Type B pancreatic cell (in vitro differentiated cells): ENCODE measurements at regions not wholly inside any gene's neighbourhood (a gene's known extent, or its start where the extent isn't known, plus 50 kb on each side); places are given as distances from the start of the nearest gene placed in this dataset.

Source experiments
- DNase-seq: peaks from one replicate; pipeline ENCODE4 v3.0.0; 2021; ENCODE audit warnings: mixed read lengths; ENCODE audit not compliant: unreplicated experiment; ENCODE audit errors: extremely low spot score
- H3K27ac Mint-ChIP-seq: 2 replicates; pipeline ENCODE4 v1.8.0; 2021; ENCODE audit warnings: mild to moderate bottlenecking, mixed read lengths
- H3K27me3 Mint-ChIP-seq: 2 replicates; pipeline ENCODE4 v1.8.0; 2021; ENCODE audit warnings: mixed read lengths
- H3K36me3 Mint-ChIP-seq: 2 replicates; pipeline ENCODE4 v1.8.0; 2021; ENCODE audit warnings: mixed read lengths
- H3K4me1 Mint-ChIP-seq: one replicate; pipeline ENCODE4 v1.8.0; 2021; ENCODE audit warnings: mixed read lengths; ENCODE audit not compliant: unreplicated experiment
- H3K4me3 Mint-ChIP-seq: 2 replicates; pipeline ENCODE4 v1.8.0; 2021; ENCODE audit warnings: mild to moderate bottlenecking, mixed read lengths
- H3K9me3 Mint-ChIP-seq: 2 replicates; pipeline ENCODE4 v1.8.0; 2021; ENCODE audit warnings: mixed read lengths
- CTCF ChIP-seq: fragments of 200-600 bp; sonication (generic); conservative IDR thresholded peaks from 2 replicates; pipeline ENCODE4 v1.5.0; 2021; ENCODE audit warnings: antibody characterized with exemption, mild to moderate bottlenecking

- Mint-ChIP-seq H3K9me3 (peaks cover 4% of the 10 kb centered on the region), H3K36me3 (no peaks in the 10 kb centered on the region), H3K27me3 (peaks cover 7% of the 10 kb centered on the region), H3K4me3 (no peak overlapping the region), H3K27ac (no peak overlapping the region), H3K4me1 (peaks cover 10% of the 10 kb centered on the region)
- no peak for DNase-seq
- TF ChIP-seq CTCF = no peak
Observed at GRCh38 chr14:97726676-97727075, 929.5 kb downstream of the VRK1 start.

GRCh38 chr14:97730706-97731105 lies 933.5 kb downstream of the VRK1 start:
- Mint-ChIP-seq H3K36me3 (no peaks in the 10 kb centered on the region), H3K27ac (no peak overlapping the region), H3K4me1 (no peaks in the 10 kb centered on the region), H3K27me3 (no peaks in the 10 kb centered on the region), H3K4me3 (no peak overlapping the region), H3K9me3 (no peaks in the 10 kb centered on the region)
- no peak for TF ChIP-seq CTCF
- DNase-seq = no peak

DNA sequence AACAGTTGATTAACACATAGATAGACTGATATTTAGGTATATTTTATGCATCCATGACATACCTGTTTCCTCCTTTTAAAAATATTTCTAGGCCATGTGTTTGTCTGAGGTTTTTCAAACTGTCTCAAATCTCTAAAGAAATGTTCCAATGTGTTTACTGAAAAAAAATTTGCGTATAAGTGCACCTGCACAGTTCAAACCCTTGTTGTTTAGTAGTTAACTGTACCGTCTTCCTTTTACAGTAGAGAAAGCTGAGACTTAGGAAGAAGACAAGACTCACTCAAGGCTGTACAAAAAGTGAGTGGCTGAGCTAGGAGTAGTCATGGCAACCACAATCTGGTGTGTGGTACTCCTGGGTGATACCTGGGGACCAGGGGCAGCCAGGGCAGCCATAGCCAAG lies 934.6 kb downstream of the VRK1 start:
- no peak for DNase-seq
- H3K4me1 Mint-ChIP-seq = no peaks in the 10 kb centered on the region
- H3K4me3 Mint-ChIP-seq = no peak overlapping the region
- no peak overlapping the region for H3K27ac Mint-ChIP-seq
- no peak for TF ChIP-seq CTCF
- no peaks in the 10 kb centered on the region for H3K9me3 Mint-ChIP-seq
- H3K27me3 Mint-ChIP-seq = no peaks in the 10 kb centered on the region
- no peaks in the 10 kb centered on the region for H3K36me3 Mint-ChIP-seq

- Mint-ChIP-seq H3K4me3 (no peak overlapping the region), H3K4me1 (no peaks in the 10 kb centered on the region), H3K27me3 (no peaks in the 10 kb centered on the region)
Observed at GRCh38 chr14:97747316-97747715, 950.1 kb downstream of the VRK1 start.

DNA sequence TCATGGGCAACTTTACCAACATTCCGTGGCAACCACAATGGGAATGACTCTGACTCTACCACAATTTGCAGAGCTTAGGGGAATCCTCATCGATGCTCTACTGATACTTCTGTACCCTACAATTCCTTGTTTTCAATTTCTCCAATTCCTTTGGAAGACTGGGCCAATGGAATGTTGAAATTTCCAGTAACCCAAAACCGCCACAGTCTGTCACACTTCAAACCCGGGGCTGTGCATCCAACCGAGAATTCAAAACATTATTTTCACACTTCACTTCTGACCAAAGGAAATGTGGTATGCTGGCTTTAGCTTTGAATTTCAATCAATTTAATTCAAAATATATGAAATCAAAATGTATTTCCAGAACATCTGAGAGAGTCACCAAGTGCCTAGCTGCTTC lies 951.4 kb downstream of the VRK1 start:
- H3K27me3 Mint-ChIP-seq = no peaks in the 10 kb centered on the region
- H3K27ac Mint-ChIP-seq = no peak overlapping the region
- H3K9me3 Mint-ChIP-seq = no peaks in the 10 kb centered on the region
- no peaks in the 10 kb centered on the region for H3K4me1 Mint-ChIP-seq
- no peaks in the 10 kb centered on the region for H3K36me3 Mint-ChIP-seq
- no peak overlapping the region for H3K4me3 Mint-ChIP-seq
- DNase-seq = no peak
- TF ChIP-seq CTCF = no peak

More at GRCh38 chr14:97747316-97747715, 950.1 kb downstream of the VRK1 start:
- H3K36me3 Mint-ChIP-seq = no peaks in the 10 kb centered on the region
- no peak overlapping the region for H3K27ac Mint-ChIP-seq
- DNase-seq = no peak
- no peaks in the 10 kb centered on the region for H3K9me3 Mint-ChIP-seq
- TF ChIP-seq CTCF = no peak

GRCh38 chr14:97757491-97757890 lies 960.3 kb downstream of the VRK1 start:
- Mint-ChIP-seq H3K4me3 (no peak overlapping the region), H3K27me3 (peaks cover 3% of the 10 kb centered on the region), H3K4me1 (no peaks in the 10 kb centered on the region), H3K9me3 (no peaks in the 10 kb centered on the region), H3K27ac (no peak overlapping the region), H3K36me3 (no peaks in the 10 kb centered on the region)
- no peak for DNase-seq
- TF ChIP-seq CTCF = no peak
